WERI-Rb-1 (cell line): ENCODE measurements at regions not wholly inside any gene's neighbourhood (a gene's known extent, or its start where the extent isn't known, plus 50 kb on each side); places are given as distances from the start of the nearest gene placed in this dataset.
"Not testable (repeated sequence)": the region's sequence is repeated elsewhere in the genome, so short reads cannot be mapped to it uniquely, and the experiment has no call there.

Experiments
- DNase-seq: peaks from one replicate; pipeline ENCODE4 v3.0.0-alpha.2; 2020
- H3K27ac ChIP-seq: fragments of 250-450 bp; sonication (Bioruptor Pico); 2 replicates; pipeline ENCODE4 v1.5.1; 2020; ENCODE audit warnings: mild to moderate bottlenecking, moderate library complexity
- H3K27me3 ChIP-seq: fragments of 250-450 bp; sonication (Bioruptor Pico); 2 replicates; pipeline ENCODE4 v1.5.1; 2021; ENCODE audit warnings: mild to moderate bottlenecking, low read depth, moderate library complexity; ENCODE audit not compliant: insufficient read depth, severe bottlenecking
- H3K36me3 ChIP-seq: fragments of 250-450 bp; sonication (Bioruptor Pico); 2 replicates; pipeline ENCODE4 v1.5.1; 2020; ENCODE audit warnings: mild to moderate bottlenecking, moderate library complexity
- H3K4me3 ChIP-seq: 2 replicates; pipeline ENCODE4 v1.5.1; 2011; ENCODE audit warnings: low read depth, mild to moderate bottlenecking, control low read depth, low read length
- H3K9me3 ChIP-seq: fragments of 250-450 bp; sonication (Bioruptor Pico); 2 replicates; pipeline ENCODE4 v1.5.1; 2021; ENCODE audit warnings: mild to moderate bottlenecking, moderate library complexity; ENCODE audit not compliant: severe bottlenecking
- CTCF ChIP-seq: IDR thresholded peaks from 2 replicates; pipeline ENCODE4 v1.5.1; 2011; ENCODE audit warnings: low read depth, mild to moderate bottlenecking, control low read depth, inconsistent platforms, low read length

DNA sequence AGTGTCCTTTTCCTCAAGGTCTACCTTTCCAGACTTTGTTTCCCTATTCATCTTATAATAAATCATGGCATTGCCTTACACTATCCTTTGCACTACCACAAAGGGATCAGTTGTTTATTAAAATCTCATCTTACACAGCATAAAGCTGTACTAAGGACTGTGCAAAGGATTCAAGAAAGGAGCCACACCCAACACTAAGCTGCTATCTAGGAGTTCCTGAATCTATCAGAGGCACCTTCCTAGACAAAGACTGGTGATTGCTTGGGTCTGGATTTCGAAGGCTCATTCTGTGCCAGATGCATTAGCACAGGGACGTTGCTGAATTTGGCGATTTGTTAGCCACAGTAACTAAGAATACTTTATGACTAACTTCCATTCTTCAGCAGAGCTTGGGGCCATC lies 412.0 kb downstream of the NUP35 start:
- Histone ChIP-seq H3K4me3 (no peak overlapping the region), H3K9me3 (no peaks in the 10 kb centered on the region), H3K27me3 (no peaks in the 10 kb centered on the region), H3K27ac (no peak overlapping the region), H3K36me3 (no peaks in the 10 kb centered on the region)
- DNase-seq: no peak
- TF ChIP-seq CTCF: no peak

- TF ChIP-seq CTCF: no peak
- no peak for DNase-seq
- Histone ChIP-seq H3K9me3 (no peaks in the 10 kb centered on the region), H3K27me3 (no peaks in the 10 kb centered on the region), H3K27ac (no peak overlapping the region), H3K36me3 (no peaks in the 10 kb centered on the region), H3K4me3 (no peak overlapping the region)
Measured at GRCh38 chr2:183536714-183537113, 412.5 kb downstream of the NUP35 start.

- H3K4me3 ChIP-seq: no peak overlapping the region
- H3K27ac ChIP-seq: no peak overlapping the region
- no peak for TF ChIP-seq CTCF
- H3K36me3 ChIP-seq: no peaks in the 10 kb centered on the region
- no peaks in the 10 kb centered on the region for H3K27me3 ChIP-seq
- no peak for DNase-seq
- no peaks in the 10 kb centered on the region for H3K9me3 ChIP-seq
Measured at GRCh38 chr2:183541766-183542165, 417.5 kb downstream of the NUP35 start.

GRCh38 chr2:183542606-183543005 lies 418.4 kb downstream of the NUP35 start:
- H3K27ac ChIP-seq: no peak overlapping the region
- TF ChIP-seq CTCF: no peak
- H3K9me3 ChIP-seq: no peaks in the 10 kb centered on the region
- DNase-seq: no peak
- no peak overlapping the region for H3K4me3 ChIP-seq
- H3K36me3 ChIP-seq: no peaks in the 10 kb centered on the region
- H3K27me3 ChIP-seq: no peaks in the 10 kb centered on the region

DNA sequence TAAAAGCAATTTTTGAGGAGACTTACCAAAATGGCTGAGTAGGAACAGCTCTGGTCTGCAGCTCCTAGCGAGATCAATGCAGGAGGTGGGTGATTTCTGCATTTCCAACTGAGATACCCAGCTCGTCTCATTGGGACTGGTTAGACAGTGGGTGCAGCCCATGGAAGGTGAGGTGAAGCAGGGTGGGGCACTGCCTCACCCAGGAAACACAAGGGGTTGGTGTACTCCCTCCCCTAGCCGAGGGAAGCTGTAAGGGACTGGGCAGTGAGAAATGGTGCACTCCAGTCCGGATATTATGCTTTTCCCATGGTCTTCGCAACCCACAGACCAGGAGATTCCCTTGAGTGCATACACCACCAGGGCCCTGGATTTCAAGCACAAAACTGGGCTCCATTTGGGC lies 419.0 kb downstream of the NUP35 start:
- Histone ChIP-seq H3K27ac (no peak overlapping the region), H3K9me3 (no peaks in the 10 kb centered on the region), H3K4me3 (no peak overlapping the region), H3K36me3 (no peaks in the 10 kb centered on the region), H3K27me3 (no peaks in the 10 kb centered on the region)
- no peak for DNase-seq
- TF ChIP-seq CTCF: no peak

GRCh38 chr2:183543731-183544130 lies 419.5 kb downstream of the NUP35 start:
- DNase-seq: no peak
- H3K9me3 ChIP-seq: no peaks in the 10 kb centered on the region
- TF ChIP-seq CTCF: no peak
- no peak overlapping the region for H3K4me3 ChIP-seq
- no peaks in the 10 kb centered on the region for H3K27me3 ChIP-seq
- no peaks in the 10 kb centered on the region for H3K36me3 ChIP-seq
- no peak overlapping the region for H3K27ac ChIP-seq

DNA sequence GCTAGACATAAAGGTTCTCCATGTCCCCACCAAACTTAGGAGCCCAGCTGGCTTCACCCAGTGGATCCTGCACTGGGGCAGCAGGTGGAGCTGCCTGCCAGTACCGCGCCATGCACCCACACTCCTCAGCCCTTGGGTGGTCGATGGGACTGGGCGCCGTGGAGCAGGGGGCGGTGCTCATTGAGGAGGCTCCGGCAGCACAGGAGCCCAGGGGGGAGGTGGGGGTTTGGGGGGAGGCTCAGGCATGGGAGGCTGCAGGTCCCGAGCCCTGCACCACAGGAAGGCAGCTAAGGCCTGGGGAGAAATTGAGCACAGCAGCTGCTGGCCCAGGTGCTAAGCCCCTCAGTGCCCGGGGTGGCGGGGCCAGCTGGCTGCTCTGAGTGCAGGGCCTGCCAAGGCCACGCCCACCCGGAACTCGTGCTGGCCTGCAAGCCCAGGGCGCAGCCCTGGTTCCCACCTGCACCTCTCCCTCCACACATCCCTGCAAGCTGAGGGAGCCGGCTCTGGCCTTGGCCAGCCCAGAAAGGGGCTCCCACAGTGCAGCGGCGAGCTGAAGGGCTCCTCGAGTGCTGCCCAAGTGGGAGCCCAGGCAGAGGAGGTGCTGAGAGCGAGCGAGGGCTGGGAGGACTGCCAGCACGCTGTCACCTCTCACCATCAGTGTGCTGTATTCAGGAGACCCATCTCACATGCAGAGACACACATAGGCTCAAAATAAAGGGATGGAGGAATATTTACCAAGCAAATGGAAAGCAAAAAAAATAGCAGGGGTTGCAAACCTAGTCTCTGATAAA lies 422.5 kb downstream of the NUP35 start:
- not testable (repeated sequence) for H3K27ac ChIP-seq, H3K27me3 ChIP-seq, DNase-seq, H3K36me3 ChIP-seq, H3K9me3 ChIP-seq, H3K4me3 ChIP-seq
